MM.1S (cell line): ENCODE measurements at regions not wholly inside any gene's neighbourhood (a gene's known extent, or its start where the extent isn't known, plus 50 kb on each side); places are given as distances from the start of the nearest gene placed in this dataset.
"Not testable (repeated sequence)": the region's sequence is repeated elsewhere in the genome, so short reads cannot be mapped to it uniquely, and the experiment has no call there.

Experiments used
- DNase-seq: peaks from one replicate; pipeline ENCODE4 v3.0.0-alpha.2; 2015
- H2AFZ ChIP-seq: fragments of 300-600 bp; sonication (generic); 2 replicates; pipeline ENCODE4 v1.6.0; 2016; ENCODE audit warnings: antibody characterized with exemption, low read length
- H3F3A ChIP-seq: fragments of 300-600 bp; sonication (generic); 2 replicates; pipeline ENCODE4 v1.6.1; 2016; ENCODE audit warnings: mild to moderate bottlenecking, antibody characterized with exemption, low read length, moderate library complexity, mixed read lengths; ENCODE audit not compliant: insufficient read depth
- H3K27ac ChIP-seq: fragments of 300-600 bp; sonication (generic); 2 replicates; pipeline ENCODE4 v1.5.1; 2016; ENCODE audit warnings: mild to moderate bottlenecking, low read length
- H3K27me3 ChIP-seq: fragments of 300-600 bp; sonication (generic); replicated peaks from 2 replicates; pipeline ENCODE4 v1.6.0; 2016; ENCODE audit warnings: low read length; ENCODE audit not compliant: insufficient read depth
- H3K36me3 ChIP-seq: fragments of 300-600 bp; sonication (generic); replicated peaks from 2 replicates; pipeline ENCODE4 v1.6.1; 2016; ENCODE audit warnings: mild to moderate bottlenecking, low read length, mixed read lengths; ENCODE audit not compliant: insufficient read depth
- H3K4me1 ChIP-seq: fragments of 300-600 bp; sonication (generic); 2 replicates; pipeline ENCODE4 v1.6.1; 2016; ENCODE audit warnings: low read length, mixed read lengths
- H3K4me2 ChIP-seq: fragments of 300-600 bp; sonication (generic); 2 replicates; pipeline ENCODE4 v1.6.0; 2016; ENCODE audit warnings: low read depth, low read length
- H3K4me3 ChIP-seq: fragments of 300-600 bp; sonication (generic); 2 replicates; pipeline ENCODE4 v1.5.1; 2016; ENCODE audit warnings: low read length, mixed read lengths
- H3K79me2 ChIP-seq: fragments of 300-600 bp; sonication (generic); 2 replicates; pipeline ENCODE4 v1.6.1; 2016; ENCODE audit warnings: mixed run types, low read length, mixed read lengths
- H3K9ac ChIP-seq: fragments of 300-600 bp; sonication (generic); 2 replicates; pipeline ENCODE4 v1.6.1; 2016; ENCODE audit warnings: low read length, mixed read lengths
- H3K9me2 ChIP-seq: fragments of 300-600 bp; sonication (generic); replicated peaks from 2 replicates; pipeline ENCODE4 v1.6.1; 2016; ENCODE audit warnings: mild to moderate bottlenecking, low read length, mixed read lengths; ENCODE audit not compliant: insufficient read depth
- H3K9me3 ChIP-seq: fragments of 300-600 bp; sonication (generic); replicated peaks from 2 replicates; pipeline ENCODE4 v1.6.1; 2016; ENCODE audit warnings: mild to moderate bottlenecking, low read length, mixed read lengths; ENCODE audit not compliant: insufficient read depth
- H4K20me1 ChIP-seq: fragments of 300-600 bp; sonication (generic); 2 replicates; pipeline ENCODE4 v1.6.1; 2016; ENCODE audit warnings: mild to moderate bottlenecking, low read length, moderate library complexity, mixed read lengths; ENCODE audit not compliant: insufficient read depth
- EZH2 ChIP-seq: fragments of 300-600 bp; sonication (generic); optimal IDR thresholded peaks from 2 replicates; pipeline ENCODE3; 2017; ENCODE audit warnings: low read depth, mild to moderate bottlenecking, antibody characterized with exemption, low read length, mixed read lengths
- EZH2phosphoT487 ChIP-seq: fragments of 300-600 bp; sonication (generic); IDR thresholded peaks from 2 replicates; pipeline ENCODE4 v1.6.1; 2018; ENCODE audit warnings: antibody characterized with exemption, low read length
- TF ChIP-seq, protein P1 (sequence below): fragments of 300-600 bp; sonication (generic); IDR thresholded peaks from 2 replicates; pipeline ENCODE4 v1.5.1; 2016; ENCODE audit warnings: antibody characterized with exemption, low read length, mixed read lengths

DNA sequence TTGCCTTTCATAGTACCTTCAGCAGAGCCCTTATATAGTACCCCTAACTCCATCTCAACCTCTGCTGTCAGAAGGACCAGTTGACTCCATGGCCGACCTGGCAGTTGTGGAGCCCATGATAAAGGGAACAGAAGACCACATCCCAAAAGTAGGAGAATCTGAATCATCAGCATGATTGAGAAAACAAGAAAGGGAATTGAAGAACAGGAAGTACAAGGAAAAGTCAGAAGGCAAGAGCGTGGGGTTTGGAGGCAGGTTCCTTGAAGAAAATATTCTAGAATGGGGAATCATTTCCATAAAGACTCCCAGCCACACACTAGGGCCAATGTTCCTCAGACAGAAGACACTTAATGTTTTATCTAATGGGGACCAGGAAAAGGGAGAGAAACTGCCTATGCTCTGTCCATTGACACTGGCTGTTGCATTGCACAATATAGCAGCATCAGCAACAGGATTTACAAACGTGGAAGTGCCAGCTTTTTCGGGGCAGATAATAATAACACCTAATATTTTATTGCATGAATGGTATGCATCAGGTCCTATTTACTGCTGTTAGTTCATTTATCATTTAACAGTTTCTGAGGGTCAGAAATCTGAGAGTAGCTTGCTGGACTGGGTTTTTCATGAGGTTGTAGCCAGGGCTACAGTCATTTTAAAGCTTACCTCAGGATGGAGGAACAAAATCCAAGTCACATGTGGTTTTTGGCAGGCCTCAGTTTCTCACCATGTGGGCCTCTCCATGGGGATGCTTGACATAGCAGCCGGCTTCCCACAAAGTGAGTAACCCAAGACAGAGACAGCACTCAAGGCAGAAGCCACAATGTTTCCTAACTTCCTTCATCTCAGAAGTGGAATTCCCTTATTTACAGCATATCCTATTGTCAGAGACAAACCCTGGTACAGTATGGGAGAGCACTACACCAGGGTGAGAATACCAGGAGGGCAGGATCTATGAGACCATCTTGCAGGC, 483.4 kb downstream of the PLPP3 start:
- no peaks in the 10 kb centered on the region for H3K36me3 ChIP-seq
- H3K4me1 ChIP-seq, result no peaks in the 10 kb centered on the region
- no peak overlapping the region for H3K27ac ChIP-seq
- no peaks in the 10 kb centered on the region for H3K79me2 ChIP-seq
- no peak for DNase-seq
- H3K9me3 ChIP-seq, result no peaks in the 10 kb centered on the region
- no peak overlapping the region for H2AFZ ChIP-seq
- no peak overlapping the region for H3K4me2 ChIP-seq
- TF ChIP-seq, protein P1, sequence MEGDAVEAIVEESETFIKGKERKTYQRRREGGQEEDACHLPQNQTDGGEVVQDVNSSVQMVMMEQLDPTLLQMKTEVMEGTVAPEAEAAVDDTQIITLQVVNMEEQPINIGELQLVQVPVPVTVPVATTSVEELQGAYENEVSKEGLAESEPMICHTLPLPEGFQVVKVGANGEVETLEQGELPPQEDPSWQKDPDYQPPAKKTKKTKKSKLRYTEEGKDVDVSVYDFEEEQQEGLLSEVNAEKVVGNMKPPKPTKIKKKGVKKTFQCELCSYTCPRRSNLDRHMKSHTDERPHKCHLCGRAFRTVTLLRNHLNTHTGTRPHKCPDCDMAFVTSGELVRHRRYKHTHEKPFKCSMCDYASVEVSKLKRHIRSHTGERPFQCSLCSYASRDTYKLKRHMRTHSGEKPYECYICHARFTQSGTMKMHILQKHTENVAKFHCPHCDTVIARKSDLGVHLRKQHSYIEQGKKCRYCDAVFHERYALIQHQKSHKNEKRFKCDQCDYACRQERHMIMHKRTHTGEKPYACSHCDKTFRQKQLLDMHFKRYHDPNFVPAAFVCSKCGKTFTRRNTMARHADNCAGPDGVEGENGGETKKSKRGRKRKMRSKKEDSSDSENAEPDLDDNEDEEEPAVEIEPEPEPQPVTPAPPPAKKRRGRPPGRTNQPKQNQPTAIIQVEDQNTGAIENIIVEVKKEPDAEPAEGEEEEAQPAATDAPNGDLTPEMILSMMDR, result no peak
- TF ChIP-seq EZH2phosphoT487 (no peak), EZH2 (no peak)
- no peaks in the 10 kb centered on the region for H3F3A ChIP-seq
- H3K4me3 ChIP-seq, result no peak overlapping the region
- H4K20me1 ChIP-seq, result no peaks in the 10 kb centered on the region
- H3K27me3 ChIP-seq, result no peaks in the 10 kb centered on the region
- no peak overlapping the region for H3K9ac ChIP-seq
- H3K9me2 ChIP-seq, result no peaks in the 10 kb centered on the region

DNA sequence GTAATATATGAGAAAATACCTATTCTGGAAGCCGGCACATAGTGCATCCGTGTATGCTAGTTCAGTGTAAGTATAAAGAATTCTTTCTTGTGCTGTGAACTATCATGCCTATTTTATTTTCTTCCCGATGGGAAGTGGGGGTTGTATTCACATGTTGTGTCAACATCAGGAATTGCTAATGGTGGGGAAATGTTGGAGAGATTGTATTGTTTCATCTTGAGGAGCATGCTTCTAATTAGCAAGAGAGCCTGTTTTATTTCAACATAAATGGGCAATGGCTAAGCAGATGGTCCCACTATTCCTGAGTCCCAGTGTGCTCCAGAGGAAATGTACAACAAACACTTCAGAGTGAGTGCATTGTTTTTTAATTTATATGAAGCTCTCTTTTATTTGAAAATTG, 485.2 kb downstream of the PLPP3 start:
- no peak for DNase-seq
- H3K4me3 ChIP-seq, result no peak overlapping the region
- H3K79me2 ChIP-seq, result no peaks in the 10 kb centered on the region
- no peaks in the 10 kb centered on the region for H3K27me3 ChIP-seq
- H4K20me1 ChIP-seq, result no peaks in the 10 kb centered on the region
- no peak overlapping the region for H3K9ac ChIP-seq
- no peaks in the 10 kb centered on the region for H3K4me1 ChIP-seq
- no peak overlapping the region for H2AFZ ChIP-seq
- no peaks in the 10 kb centered on the region for H3K36me3 ChIP-seq
- TF ChIP-seq, protein P1, result no peak
- TF ChIP-seq EZH2 (no peak), EZH2phosphoT487 (no peak)
- no peaks in the 10 kb centered on the region for H3K9me3 ChIP-seq
- no peak overlapping the region for H3K27ac ChIP-seq
- no peaks in the 10 kb centered on the region for H3K9me2 ChIP-seq
- H3F3A ChIP-seq, result no peaks in the 10 kb centered on the region
- H3K4me2 ChIP-seq, result no peak overlapping the region

DNA sequence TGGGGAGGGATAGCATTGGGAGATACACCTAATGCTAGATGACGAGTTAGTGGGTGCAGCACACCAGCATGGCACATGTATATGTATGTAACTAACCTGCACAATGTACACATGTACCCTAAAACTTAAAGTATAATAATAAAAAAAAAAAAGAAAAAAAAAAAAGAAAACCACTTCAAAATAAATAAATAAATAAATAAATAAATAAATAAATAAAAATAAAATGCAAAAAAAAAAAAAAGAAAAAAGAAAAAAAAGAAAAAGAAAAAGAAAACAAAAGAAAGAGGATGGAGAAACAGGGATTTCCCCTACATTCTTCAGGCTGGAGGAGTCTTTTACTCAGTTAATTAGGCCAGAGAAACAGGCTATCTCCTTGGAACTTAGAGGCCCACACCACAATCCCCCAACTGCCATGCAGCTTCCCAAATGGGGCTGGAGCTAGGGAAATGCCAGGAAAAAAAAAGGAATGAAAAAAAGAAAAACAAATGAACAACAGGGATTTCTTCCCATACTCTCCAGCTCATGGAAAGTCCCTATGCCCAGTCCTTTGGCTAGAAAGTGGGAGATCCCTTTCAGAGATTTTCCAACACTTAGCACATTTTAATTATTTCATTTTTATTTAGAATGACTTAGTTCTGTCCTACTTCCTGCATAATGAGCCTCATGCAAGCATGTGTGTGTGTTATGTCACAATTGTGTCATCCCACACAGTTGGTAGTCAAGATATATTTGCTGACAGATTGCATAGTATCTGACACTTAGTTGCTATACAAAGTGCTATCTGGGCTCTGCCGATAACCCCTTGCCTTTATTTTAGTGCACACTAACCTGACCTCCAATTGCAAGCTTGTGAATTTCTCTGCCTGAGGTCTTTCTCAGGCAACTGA, 486.4 kb downstream of the PLPP3 start:
- no peaks in the 10 kb centered on the region for H3K4me1 ChIP-seq
- H3K4me3 ChIP-seq, result no peak overlapping the region
- no peaks in the 10 kb centered on the region for H3K9me2 ChIP-seq
- H3K27me3 ChIP-seq, result no peaks in the 10 kb centered on the region
- no peaks in the 10 kb centered on the region for H4K20me1 ChIP-seq
- no peak overlapping the region for H2AFZ ChIP-seq
- no peak overlapping the region for H3K27ac ChIP-seq
- TF ChIP-seq EZH2phosphoT487, result no peak
- TF ChIP-seq EZH2, result no peak
- TF ChIP-seq, protein P1, result no peak
- no peak overlapping the region for H3K4me2 ChIP-seq
- no peaks in the 10 kb centered on the region for H3K9me3 ChIP-seq
- DNase-seq, result no peak
- no peaks in the 10 kb centered on the region for H3K36me3 ChIP-seq
- no peak overlapping the region for H3K9ac ChIP-seq
- H3K79me2 ChIP-seq, result no peaks in the 10 kb centered on the region
- H3F3A ChIP-seq, result no peaks in the 10 kb centered on the region

DNA sequence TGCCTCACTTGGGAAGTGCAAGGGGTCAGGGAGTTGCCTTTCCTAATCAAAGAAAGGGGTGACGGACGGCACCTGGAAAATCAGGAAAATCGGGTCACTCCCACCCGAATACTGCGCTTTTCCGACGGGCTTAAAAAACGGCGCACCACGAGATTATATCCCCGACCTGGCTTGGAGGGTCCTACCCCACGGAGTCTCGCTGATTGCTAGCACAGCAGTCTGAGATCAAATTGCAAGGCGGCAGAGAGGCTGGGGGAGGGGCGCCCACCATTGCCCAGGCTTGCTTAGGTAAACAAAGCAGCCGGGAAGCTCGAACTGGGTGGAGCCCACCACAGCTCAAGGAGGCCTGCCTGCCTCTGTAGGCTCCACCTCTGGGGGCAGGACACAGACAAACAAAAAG, 489.5 kb downstream of the PLPP3 start:
- not testable (repeated sequence) for H3K4me2 ChIP-seq, H3K4me3 ChIP-seq, H2AFZ ChIP-seq, H3K9me3 ChIP-seq, H3F3A ChIP-seq, H3K79me2 ChIP-seq, H4K20me1 ChIP-seq, H3K4me1 ChIP-seq, H3K36me3 ChIP-seq, H3K9ac ChIP-seq, DNase-seq, H3K27me3 ChIP-seq, H3K27ac ChIP-seq, H3K9me2 ChIP-seq
